Breast epithelium (tissue), 3 donors: ENCODE measurements at regions not wholly inside any gene's neighbourhood (a gene's known extent, or its start where the extent isn't known, plus 50 kb on each side); places are given as distances from the start of the nearest gene placed in this dataset.

Experiments used
- CTCF ChIP-seq, 3 donors: fragments of 450-650 bp; IDR thresholded peaks; one replicate each; pipeline ENCODE4 v1.5.1; 2016 to 2017; ENCODE audit warnings: antibody characterized with exemption in 3 of 3, mild to moderate bottlenecking in 3 of 3, moderate library complexity in 3 of 3
- POLR2A ChIP-seq: fragments of 450-650 bp; IDR thresholded peaks from one replicate; pipeline ENCODE4 v1.6.1; 2016; ENCODE audit warnings: antibody characterized with exemption, mild to moderate bottlenecking, moderate library complexity

- no peak for TF ChIP-seq CTCF (IDR thresholded peaks at IDR 0.05)
- TF ChIP-seq POLR2A: no peak
Observed at GRCh38 chr10:28971764-28972163, 294.4 kb downstream of the BAMBI start.
